GM19452 (cell line): ENCODE measurements at regions not wholly inside any gene's neighbourhood (a gene's known extent, or its start where the extent isn't known, plus 50 kb on each side); places are given as distances from the start of the nearest gene placed in this dataset.

Source experiments
- ATAC-seq: cut with Tn5 transposase; IDR thresholded peaks from one replicate; pipeline ENCODE4 v1.9.1; 2021; ENCODE audit not compliant: unreplicated experiment

GRCh38 chr13:85742355-85742754 is 56.9 kb downstream of the SLITRK6 start:
- ATAC-seq: no peak

DNA sequence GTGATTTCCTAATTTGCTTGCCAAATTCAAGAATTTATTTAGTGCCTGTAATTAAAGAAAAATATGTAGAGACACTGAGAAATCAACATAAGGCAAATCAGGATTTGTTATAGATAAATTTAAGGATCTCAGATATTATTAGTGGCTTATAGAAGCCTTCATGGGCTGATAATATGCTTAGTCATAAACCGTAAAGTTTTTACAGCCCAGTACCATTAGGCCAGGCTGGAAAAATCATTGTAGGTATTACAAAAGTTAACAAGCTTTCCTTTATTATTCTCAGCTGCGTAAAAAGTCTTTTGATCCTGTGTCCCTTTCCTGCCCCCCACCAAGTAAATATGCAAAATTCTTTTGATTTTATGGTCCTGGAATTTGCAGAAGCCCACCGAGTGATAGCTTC is 58.2 kb downstream of the SLITRK6 start:
- ATAC-seq: no peak

- no peak for ATAC-seq
These were observed 60.4 kb downstream of the SLITRK6 start for GRCh38 chr13:85738696-85739320.

DNA sequence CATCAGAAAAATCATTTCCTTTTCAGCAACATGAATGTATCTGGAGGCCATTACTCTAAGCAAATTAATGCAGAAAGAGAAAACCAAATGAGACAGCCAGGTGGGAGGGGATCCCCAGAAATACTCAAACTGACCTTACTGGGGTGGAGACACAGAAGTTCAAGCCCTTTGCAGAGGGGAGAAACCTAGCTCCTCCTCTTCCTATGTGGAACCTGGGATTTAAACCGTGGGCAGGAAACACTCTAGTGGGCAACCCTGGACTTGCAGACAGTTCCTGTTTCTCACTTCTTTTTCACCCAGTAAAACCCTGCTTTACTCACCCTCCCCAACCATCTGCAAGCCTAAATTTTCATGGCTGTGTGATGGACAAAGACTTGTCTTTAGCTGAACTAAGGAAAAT is 61.3 kb downstream of the SLITRK6 start:
- ATAC-seq: no peak

- no peak for ATAC-seq
These were observed 69.9 kb downstream of the SLITRK6 start for GRCh38 chr13:85729296-85729695.

GRCh38 chr13:85728811-85729210 is 70.4 kb downstream of the SLITRK6 start:
- no peak for ATAC-seq

DNA sequence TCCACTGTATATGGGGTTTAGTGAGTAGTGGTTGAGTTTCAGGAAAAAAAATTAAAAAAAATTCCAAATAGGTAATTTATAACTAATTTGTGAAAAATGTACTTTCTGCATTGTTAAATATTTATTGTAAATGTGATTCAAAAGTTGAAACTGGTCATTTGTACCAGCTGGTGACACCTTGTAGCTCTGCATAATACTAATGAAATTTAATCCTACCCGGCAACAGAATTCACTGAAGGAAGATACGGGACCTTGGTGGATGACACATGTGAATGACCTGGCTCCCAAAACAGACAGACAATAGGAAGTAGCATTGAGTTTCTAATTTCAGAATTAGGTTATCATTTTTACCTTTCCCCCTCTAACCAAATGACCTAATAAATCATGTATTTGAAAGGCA is 73.8 kb downstream of the SLITRK6 start:
- ATAC-seq: no peak

DNA sequence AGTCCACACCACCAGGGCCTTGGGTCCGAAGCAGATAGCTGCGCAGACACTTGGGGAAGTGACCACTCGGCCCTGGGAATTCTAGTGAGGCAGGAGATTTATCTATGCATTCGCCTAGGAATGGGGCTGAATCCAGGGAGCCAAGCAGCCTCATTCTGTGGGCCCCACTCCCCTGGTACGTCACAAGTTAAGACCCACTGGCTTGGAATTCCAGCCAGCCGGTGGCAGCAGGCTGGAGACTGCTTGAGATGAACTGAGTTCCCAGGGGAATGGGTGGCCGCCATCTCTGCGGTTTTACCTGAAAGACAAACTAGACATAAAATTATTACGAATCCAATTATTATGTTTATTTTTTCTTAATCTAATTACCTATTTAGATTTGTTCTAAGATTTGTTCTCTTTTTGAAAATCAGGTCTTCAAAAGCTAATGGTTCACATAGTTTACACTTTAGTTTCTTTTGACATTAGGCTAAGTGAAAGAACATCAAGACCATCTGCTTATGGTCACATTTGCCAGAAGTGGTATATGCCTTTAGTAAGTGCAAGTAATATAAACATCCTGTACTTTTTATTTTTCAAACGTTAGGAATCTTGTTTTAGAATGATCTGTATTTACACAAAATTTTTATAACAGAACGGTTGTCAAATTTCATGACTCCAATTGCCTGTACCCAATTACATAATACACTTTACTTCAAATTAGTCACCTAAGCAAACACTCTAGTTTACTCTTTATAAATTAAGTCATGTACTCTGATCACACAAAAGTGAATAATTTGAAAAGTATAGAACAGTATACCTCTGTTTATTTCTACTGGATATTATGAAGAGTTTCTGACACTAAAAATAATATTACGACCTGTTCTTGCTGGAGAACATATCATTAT is 74.4 kb downstream of the SLITRK6 start:
- no peak for ATAC-seq

DNA sequence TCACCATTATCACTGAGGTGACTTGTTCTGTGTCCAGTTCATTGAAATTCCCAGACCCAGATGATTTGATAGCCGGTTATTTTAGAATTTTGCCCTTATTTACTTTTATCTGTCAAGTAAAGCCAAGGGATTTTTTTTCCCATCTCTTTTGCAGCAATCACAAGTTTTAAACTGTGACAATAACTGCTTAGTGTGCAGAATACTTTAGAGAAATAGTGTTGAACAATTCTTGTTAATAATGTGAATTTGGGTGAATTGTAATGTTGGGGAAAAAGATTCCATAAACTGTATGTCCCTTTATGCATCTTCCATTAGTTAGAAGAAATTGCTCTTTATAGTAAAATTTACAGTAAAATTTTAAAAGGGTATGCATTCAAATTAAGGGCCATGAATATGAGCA is 79.5 kb downstream of the SLITRK6 start:
- ATAC-seq: no peak

DNA sequence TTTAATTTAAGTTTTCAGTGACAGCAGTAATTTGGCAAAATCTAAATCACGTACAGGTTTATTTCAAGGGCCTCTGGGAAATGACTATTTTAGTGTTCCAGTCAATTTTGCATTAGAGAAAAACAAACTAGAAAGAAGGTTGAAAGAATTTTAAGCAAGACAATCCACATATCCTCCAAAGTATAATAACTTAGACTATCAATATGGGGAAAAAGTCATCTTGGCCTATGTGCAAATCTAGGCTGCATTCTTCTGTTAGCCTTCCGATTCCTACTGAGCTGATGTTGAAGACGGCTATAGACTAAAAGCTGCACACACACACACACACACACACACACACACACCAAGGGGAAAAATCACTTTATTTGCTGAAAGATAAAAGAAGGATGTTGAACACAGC is 81.3 kb downstream of the SLITRK6 start:
- no peak for ATAC-seq

- ATAC-seq: no peak
These were observed 88.7 kb downstream of the SLITRK6 start for GRCh38 chr13:85710545-85710944.

- ATAC-seq: no peak
These were observed 89.5 kb downstream of the SLITRK6 start for GRCh38 chr13:85709721-85710120.

DNA sequence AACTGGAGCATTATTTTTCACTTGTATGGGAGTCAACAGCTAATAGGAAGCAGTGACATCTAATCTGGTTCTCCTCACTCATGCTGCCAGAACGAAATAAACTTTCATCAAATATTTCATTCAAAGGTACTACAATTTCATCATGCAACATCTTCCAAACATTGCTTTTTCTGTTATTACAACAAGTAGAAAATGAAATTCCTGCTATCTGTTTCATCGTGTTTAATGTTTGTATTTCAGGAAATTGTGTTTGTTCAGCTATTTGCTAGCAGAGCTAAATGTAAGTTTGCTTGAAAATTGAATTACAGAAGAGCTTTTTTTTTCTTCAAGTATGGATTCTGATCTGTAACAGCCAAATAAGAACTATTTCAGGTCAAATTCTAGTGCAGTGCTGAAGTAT is 90.1 kb downstream of the SLITRK6 start:
- no peak for ATAC-seq

DNA sequence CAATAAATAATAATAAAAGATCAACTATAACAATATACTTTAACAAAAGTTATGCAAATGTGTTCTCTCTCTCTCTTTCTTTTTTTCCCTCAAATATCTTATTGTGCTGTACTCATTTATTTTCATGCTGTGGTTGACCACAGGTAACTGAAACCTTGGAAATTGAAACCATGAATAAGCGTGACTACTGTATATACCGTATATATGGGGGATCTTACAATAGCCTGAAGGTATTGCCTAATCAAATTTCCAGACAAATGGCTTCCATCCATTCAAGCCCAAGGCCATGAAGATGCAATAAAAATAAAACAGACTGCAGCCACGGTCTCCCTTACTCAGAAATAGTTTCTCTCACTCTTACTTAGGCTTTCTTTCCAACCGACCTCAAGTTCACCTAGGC is 98.3 kb downstream of the SLITRK6 start:
- ATAC-seq: no peak

DNA sequence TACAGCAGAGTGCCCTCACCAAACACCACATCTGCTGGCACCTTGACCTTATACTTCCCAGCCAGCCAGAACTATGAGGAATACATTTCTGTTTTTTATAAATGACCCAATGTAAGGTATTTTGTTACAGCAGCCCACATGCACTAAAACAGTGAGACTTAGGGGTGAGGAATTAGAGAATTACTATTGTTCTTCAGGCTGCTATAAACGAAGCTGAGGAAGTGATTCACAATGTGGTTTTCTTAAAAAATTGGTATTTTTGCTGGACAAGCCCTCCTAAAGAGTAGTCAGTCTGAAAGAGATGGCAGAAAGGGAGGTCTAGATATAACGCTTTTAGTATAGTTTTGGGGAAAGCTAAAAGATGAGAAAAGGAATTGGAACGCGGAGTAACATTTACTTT is 101.0 kb downstream of the SLITRK6 start:
- no peak for ATAC-seq

- ATAC-seq: no peak
These were observed 104.2 kb downstream of the SLITRK6 start for GRCh38 chr13:85694992-85695391.

DNA sequence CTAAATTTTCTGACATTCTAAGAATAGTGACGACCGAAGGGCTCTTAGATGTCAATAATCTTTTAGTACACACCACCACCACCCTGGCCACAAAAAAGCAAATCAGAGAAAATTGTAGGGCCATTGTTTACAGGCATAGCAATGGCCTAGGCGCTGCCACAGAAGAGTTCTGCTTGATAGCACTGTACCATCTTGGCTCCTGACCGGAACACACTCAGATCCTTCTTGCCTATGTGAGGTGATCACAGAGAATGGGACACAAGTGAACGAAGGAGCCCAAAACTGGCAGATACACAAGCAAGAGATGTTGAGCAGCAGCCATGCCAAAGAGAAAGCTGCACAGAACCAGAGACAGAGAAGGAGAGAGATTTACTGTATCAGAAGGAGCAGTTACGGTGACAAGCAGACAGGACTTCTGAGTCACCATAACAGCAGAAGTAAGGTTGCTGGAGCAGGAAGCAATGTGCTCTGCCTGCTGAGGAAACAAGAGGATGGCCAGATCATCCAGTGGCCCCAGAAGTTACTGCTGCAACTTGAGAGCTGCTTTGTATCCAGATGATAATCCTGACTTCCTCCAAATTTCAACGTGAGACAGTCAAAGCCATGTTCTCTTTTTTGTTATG is 105.2 kb downstream of the SLITRK6 start:
- no peak for ATAC-seq

- ATAC-seq: no peak
These were observed 108.9 kb downstream of the SLITRK6 start for GRCh38 chr13:85690368-85690767.

- no peak for ATAC-seq
These were observed 113.8 kb downstream of the SLITRK6 start for GRCh38 chr13:85685436-85685835.

- no peak for ATAC-seq
These were observed 123.9 kb downstream of the SLITRK6 start for GRCh38 chr13:85675151-85675907.

DNA sequence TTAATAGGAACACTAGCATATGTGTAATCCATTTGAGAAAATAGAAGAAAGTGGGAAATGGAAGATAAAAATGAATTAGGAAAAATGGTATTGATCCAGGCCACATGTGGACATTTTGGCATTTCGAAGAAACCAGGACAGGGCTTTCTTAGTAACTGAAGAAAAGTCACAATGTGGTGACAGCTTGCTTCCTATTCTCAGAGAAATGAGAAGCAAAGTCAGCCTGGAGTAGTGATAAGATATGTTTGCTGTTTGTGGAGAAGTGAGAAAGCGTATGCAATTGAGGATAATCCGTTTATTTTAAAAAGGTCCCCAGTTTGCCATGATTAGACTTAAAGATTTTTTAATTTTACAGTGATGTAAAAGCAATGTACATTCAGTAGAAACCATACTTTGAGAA is 127.9 kb downstream of the SLITRK6 start:
- ATAC-seq: no peak
